ENCODE measurements at regions not wholly inside any gene's neighbourhood (a gene's known extent, or its start where the extent isn't known, plus 50 kb on each side); places are given as distances from the start of the nearest gene placed in this dataset.

DNA sequence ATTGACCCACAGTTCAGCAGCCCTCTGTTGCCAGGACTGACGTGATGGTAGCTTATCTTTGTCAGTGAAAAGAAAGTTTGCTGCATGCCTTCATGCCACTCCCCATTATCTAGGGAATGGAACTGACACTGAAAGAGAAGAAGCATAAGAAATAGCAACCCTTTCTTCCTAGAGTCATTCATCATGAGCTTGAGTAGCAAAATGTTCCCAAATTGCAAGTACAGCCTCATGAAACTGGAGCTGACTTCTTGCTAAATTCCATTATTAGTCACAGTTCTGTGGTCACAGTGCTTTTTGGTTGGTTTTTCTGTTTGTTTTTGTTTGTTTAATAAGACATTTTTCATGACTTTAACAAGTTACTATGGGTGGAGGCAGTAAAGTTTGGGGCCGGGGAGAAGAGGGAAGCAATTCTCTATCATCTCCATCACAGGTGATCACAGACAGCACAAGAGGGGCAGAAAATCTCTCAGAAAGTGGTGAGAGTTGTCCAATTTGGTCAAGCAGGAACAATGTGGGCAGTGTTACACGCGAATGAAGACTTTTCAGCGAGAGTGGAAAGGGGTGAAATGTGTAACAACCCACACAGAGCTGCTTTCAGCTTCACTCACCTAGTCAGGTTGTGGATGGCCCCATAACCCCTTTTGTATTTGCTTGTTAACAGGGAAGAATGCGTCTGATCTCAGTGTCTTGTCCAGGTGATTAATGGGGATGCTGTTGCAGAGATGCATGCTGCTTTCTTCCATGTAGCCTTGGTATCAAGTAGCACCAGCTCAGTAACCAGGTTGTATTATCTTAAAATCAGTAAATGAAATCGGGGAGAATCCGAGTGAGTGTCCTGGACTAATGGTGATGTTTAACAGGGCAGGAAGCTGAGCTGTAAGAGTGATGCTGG, 440.4 kb downstream of the DMRT2 start:
- 25 to 43% (median 35%) methylated on average over 8 of the region's 8 CpGs for WGBS, 5 donors
- Histone ChIP-seq H3K9me3 (no peaks in the 10 kb centered on the region), H3K4me3 (no peak overlapping the region), H3K4me1 (no peaks in the 10 kb centered on the region), H3K27me3 (no peaks in the 10 kb centered on the region), H3K36me3 (no peaks in the 10 kb centered on the region), H3K27ac (no peak overlapping the region)
- intact Hi-C loops (cut with DNase I; ENCODE audit: low total_unique reads): no loop called here
- DNase-seq: peak in 1 of 2 donors; percentile 7
- TF ChIP-seq, protein P1, sequence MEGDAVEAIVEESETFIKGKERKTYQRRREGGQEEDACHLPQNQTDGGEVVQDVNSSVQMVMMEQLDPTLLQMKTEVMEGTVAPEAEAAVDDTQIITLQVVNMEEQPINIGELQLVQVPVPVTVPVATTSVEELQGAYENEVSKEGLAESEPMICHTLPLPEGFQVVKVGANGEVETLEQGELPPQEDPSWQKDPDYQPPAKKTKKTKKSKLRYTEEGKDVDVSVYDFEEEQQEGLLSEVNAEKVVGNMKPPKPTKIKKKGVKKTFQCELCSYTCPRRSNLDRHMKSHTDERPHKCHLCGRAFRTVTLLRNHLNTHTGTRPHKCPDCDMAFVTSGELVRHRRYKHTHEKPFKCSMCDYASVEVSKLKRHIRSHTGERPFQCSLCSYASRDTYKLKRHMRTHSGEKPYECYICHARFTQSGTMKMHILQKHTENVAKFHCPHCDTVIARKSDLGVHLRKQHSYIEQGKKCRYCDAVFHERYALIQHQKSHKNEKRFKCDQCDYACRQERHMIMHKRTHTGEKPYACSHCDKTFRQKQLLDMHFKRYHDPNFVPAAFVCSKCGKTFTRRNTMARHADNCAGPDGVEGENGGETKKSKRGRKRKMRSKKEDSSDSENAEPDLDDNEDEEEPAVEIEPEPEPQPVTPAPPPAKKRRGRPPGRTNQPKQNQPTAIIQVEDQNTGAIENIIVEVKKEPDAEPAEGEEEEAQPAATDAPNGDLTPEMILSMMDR (IDR thresholded peaks at IDR 0.05): no peak
- TF ChIP-seq EP300 (IDR thresholded peaks at IDR 0.05): no peak
- no peak for TF ChIP-seq POLR2AphosphoS5 (IDR thresholded peaks at IDR 0.05)

DNA sequence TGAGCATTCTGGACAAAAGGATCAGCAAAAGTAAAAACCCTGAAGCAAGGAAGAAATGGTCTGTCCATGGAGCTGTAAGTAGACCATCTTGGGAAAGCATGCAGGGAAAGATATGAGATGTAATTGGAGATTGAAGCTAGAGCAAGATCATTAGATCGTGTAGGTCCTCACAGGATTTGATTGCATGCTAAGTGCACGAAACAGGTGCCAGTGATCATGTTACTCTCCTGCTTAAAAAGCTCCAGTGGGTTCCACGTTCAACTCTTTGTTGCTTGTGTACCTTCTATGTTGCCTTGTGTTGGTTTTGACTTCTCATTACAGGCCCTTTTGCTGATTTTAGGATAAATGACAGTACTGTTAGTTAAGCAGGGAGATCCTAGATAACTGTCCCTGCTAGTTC, 442.0 kb downstream of the DMRT2 start:
- Histone ChIP-seq H3K36me3 (no peaks in the 10 kb centered on the region), H3K27me3 (no peaks in the 10 kb centered on the region), H3K4me1 (no peaks in the 10 kb centered on the region), H3K27ac (no peak overlapping the region), H3K9me3 (no peaks in the 10 kb centered on the region), H3K4me3 (no peak overlapping the region)
- intact Hi-C loops (cut with DNase I; ENCODE audit: low total_unique reads): no loop called here
- no peak for DNase-seq
- TF ChIP-seq POLR2AphosphoS5 (IDR thresholded peaks at IDR 0.05): no peak
- TF ChIP-seq EP300 (IDR thresholded peaks at IDR 0.05): no peak
- TF ChIP-seq, protein P1 (IDR thresholded peaks at IDR 0.05): no peak
- no peak for TF ChIP-seq POLR2A (IDR thresholded peaks at IDR 0.05)
- 58 to 67% (median 65%) methylated on average over 3 of the region's 3 CpGs for WGBS, 5 donors

DNA sequence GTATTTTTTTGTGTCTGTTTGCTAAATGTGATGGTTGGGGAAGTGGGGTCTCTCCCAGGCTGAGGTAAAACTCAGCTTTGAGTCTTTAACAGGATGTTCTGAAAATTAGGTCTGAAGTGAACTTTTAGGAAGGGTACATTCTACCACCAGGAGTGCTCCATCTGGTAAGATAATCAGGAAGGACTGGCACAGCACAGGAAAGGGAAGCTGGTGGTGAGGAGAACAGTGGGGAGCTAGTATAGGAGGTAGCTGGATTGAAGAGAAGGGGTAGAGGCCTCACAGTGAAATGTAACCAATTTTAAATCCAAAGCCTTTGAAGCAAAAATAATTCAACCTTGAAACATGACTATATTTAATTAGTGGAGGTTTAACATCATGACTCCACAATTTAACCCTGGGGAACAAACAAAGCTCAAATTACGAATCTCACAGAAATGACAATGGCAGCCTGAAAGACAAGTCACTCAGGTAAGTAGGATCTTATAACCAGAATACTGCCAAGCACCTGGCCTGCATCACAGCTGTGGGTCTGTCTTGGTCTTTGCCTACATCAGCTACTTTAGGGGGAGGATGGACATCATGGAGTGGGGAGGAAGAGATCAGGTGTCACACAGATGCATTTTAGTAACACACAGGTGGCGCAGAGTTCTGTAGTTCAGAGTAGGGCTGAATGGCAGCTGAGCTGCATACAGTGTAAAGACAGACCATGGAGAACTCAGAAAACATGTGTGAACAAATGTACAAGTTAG, 445.3 kb downstream of the DMRT2 start:
- DNase-seq: no peak
- Histone ChIP-seq H3K9me3 (no peaks in the 10 kb centered on the region), H3K27ac (no peak overlapping the region), H3K4me1 (no peaks in the 10 kb centered on the region), H3K4me3 (no peak overlapping the region), H3K36me3 (no peaks in the 10 kb centered on the region), H3K27me3 (no peaks in the 10 kb centered on the region)
- TF ChIP-seq POLR2A (IDR thresholded peaks at IDR 0.05): no peak
- TF ChIP-seq, protein P1 (IDR thresholded peaks at IDR 0.05): no peak
- TF ChIP-seq EP300 (IDR thresholded peaks at IDR 0.05): no peak
- TF ChIP-seq POLR2AphosphoS5 (IDR thresholded peaks at IDR 0.05): no peak
- intact Hi-C loops (cut with DNase I; ENCODE audit: low total_unique reads): no loop called here
- 74 to 85% (median 84%) methylated on average over 2 of the region's 2 CpGs for WGBS, 5 donors

DNA sequence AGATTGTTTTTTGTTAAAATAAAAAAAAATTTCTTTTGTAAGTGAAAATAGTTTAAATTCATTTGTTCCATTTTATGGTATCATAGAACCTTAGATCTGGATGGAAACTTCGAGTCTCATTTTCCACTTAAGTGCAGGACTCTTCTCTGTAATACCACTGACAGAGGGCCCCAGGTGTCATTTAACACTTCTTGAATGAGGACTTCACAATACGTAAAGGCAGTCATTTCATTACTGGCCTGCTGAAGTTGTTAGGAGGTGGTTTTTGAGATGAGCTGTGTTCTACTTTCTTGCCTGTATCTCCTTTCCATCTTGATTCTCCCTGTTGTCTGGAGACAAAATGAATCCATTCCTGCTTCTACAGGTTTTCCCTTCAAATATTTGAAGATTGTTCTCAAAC, 455.3 kb downstream of the DMRT2 start:
- no peak for DNase-seq
- TF ChIP-seq POLR2AphosphoS5 (IDR thresholded peaks at IDR 0.05) (no peak), POLR2A (IDR thresholded peaks at IDR 0.05) (no peak), EP300 (IDR thresholded peaks at IDR 0.05) (no peak)
- TF ChIP-seq, protein P1 (IDR thresholded peaks at IDR 0.05): no peak
- Histone ChIP-seq H3K4me3 (no peak overlapping the region), H3K27me3 (peaks cover 0 to 3% (median 0%) of the 10 kb centered on the region in 3 donors), H3K9me3 (peaks cover 0 to 5% (median 0%) of the 10 kb centered on the region in 4 donors), H3K27ac (no peak overlapping the region), H3K36me3 (no peaks in the 10 kb centered on the region), H3K4me1 (no peaks in the 10 kb centered on the region)
- 40 to 72% (median 49%) methylated on average over 2 of the region's 2 CpGs for WGBS, 5 donors
- intact Hi-C loops (cut with DNase I; ENCODE audit: low total_unique reads): no loop called here

Measured in stomach (tissue), 8 donors.